GM21526 (cell line): ENCODE measurements at regions not wholly inside any gene's neighbourhood (a gene's known extent, or its start where the extent isn't known, plus 50 kb on each side); places are given as distances from the start of the nearest gene placed in this dataset.

Experiments
- ATAC-seq: cut with Tn5 transposase; IDR thresholded peaks from one replicate; pipeline ENCODE4 v1.9.1; 2021; ENCODE audit warnings: moderate library complexity; ENCODE audit not compliant: unreplicated experiment, low FRiP score

- ATAC-seq, result no peak
These were observed 215.5 kb downstream of the GADD45G start for GRCh38 chr9:89820337-89820736.

- no peak for ATAC-seq
These were observed 216.3 kb downstream of the GADD45G start for GRCh38 chr9:89821081-89821480.

- ATAC-seq, result no peak
These were observed 218.2 kb downstream of the GADD45G start for GRCh38 chr9:89822996-89823395.

GRCh38 chr9:89825669-89826068, 220.9 kb downstream of the GADD45G start:
- no peak for ATAC-seq

- no peak for ATAC-seq
These were observed 221.4 kb downstream of the GADD45G start for GRCh38 chr9:89826186-89826585.

GRCh38 chr9:89829346-89829745, 224.5 kb downstream of the GADD45G start:
- ATAC-seq, result no peak

GRCh38 chr9:89835666-89836065, 230.9 kb downstream of the GADD45G start:
- no peak for ATAC-seq

- no peak for ATAC-seq
These were observed 232.5 kb downstream of the GADD45G start for GRCh38 chr9:89837162-89837933.

- no peak for ATAC-seq
These were observed 233.1 kb downstream of the GADD45G start for GRCh38 chr9:89837934-89838310.

- ATAC-seq, result no peak
These were observed 233.8 kb downstream of the GADD45G start for GRCh38 chr9:89838621-89839020.

- no peak for ATAC-seq
These were observed 234.6 kb downstream of the GADD45G start for GRCh38 chr9:89839449-89839848.

- no peak for ATAC-seq
These were observed 235.1 kb downstream of the GADD45G start for GRCh38 chr9:89839952-89840351.

- no peak for ATAC-seq
These were observed 236.6 kb downstream of the GADD45G start for GRCh38 chr9:89841456-89841855.

- no peak for ATAC-seq
These were observed 237.5 kb downstream of the GADD45G start for GRCh38 chr9:89842267-89842768.

- no peak for ATAC-seq
These were observed 238.3 kb downstream of the GADD45G start for GRCh38 chr9:89843074-89843473.

- no peak for ATAC-seq
These were observed 238.8 kb downstream of the GADD45G start for GRCh38 chr9:89843591-89843990.

GRCh38 chr9:89844075-89844474, 239.3 kb downstream of the GADD45G start:
- ATAC-seq, result no peak

- no peak for ATAC-seq
These were observed 239.7 kb downstream of the GADD45G start for GRCh38 chr9:89844535-89844934.

- ATAC-seq, result no peak
These were observed 240.5 kb downstream of the GADD45G start for GRCh38 chr9:89845321-89845720.

- no peak for ATAC-seq
These were observed 241.1 kb downstream of the GADD45G start for GRCh38 chr9:89845862-89846261.

- no peak for ATAC-seq
These were observed 243.5 kb downstream of the GADD45G start for GRCh38 chr9:89848060-89849040.
